Esophagus muscularis mucosa (tissue), 4 donors: ENCODE measurements at regions not wholly inside any gene's neighbourhood (a gene's known extent, or its start where the extent isn't known, plus 50 kb on each side); places are given as distances from the start of the nearest gene placed in this dataset.

Experiments
- DNase-seq: peaks from one replicate; pipeline ENCODE4 v3.0.0-alpha.2; 2017; ENCODE audit errors: extremely low spot score
- H3K27ac ChIP-seq, 4 donors: fragments of 200-600 bp; sonication (generic); replicated peaks in 1 of 4; 1 replicate in 3 of 4; 2 replicates in 1 of 4; pipeline ENCODE4 v1.5.1; 2016 to 2019; ENCODE audit warnings: mild to moderate bottlenecking in 1 of 4
- H3K27me3 ChIP-seq, 4 donors: fragments of 200-600 bp; sonication (generic); one replicate each; pipeline versions ENCODE4 v1.5.1 to v1.6.0; 2016 to 2019
- H3K36me3 ChIP-seq, 4 donors: fragments of 200-600 bp; sonication (generic); one replicate each; pipeline ENCODE4 v1.5.1; 2016 to 2019
- H3K4me1 ChIP-seq, 4 donors: fragments of 200-600 bp; sonication (generic); one replicate each; pipeline ENCODE4 v1.5.1; 2016 to 2019
- H3K4me3 ChIP-seq, 4 donors: fragments of 200-600 bp; sonication (generic); 1 replicate in 2 of 4; 2 replicates in 2 of 4; pipeline ENCODE4 v1.5.1; 2016 to 2019; ENCODE audit warnings: mild to moderate bottlenecking in 4 of 4, moderate library complexity in 1 of 4
- H3K9me3 ChIP-seq, 4 donors: fragments of 200-600 bp; sonication (generic); 1 replicate in 3 of 4; 2 replicates in 1 of 4; pipeline ENCODE4 v1.5.1; 2016 to 2019
- EP300 ChIP-seq: sonication (generic); formaldehyde crosslinking; IDR thresholded peaks from one replicate; pipeline ENCODE4 v1.6.1; 2017; ENCODE audit warnings: antibody characterized with exemption
- POLR2A ChIP-seq: fragments of 450-650 bp; IDR thresholded peaks from one replicate; pipeline ENCODE4 v1.6.1; 2017; ENCODE audit warnings: antibody characterized with exemption, moderate library complexity, mild to moderate bottlenecking, low read depth
- POLR2AphosphoS5 ChIP-seq, 2 donors: sonication (generic); formaldehyde crosslinking; IDR thresholded peaks; one replicate each; pipeline ENCODE4 v1.6.1; 2017; ENCODE audit warnings: antibody characterized with exemption in 2 of 2
- WGBS: methylation state at CpG from one replicate; pipeline ENCODE4 v1.1.5; 2018; 5-methylcytosine and 5-hydroxymethylcytosine counted together
- intact Hi-C: fragments of 100-400 bp; cut with DNase I; formaldehyde crosslinking; loops from one replicate; pipeline ENCODE4 v1.15.1; 2023
- TF ChIP-seq, protein P1 (sequence below), 3 experiments: fragments of 200-600 bp in 2 of 3; fragments of 450-650 bp in 1 of 3; sonication (generic) in 2 of 3; IDR thresholded peaks; one replicate each; pipeline ENCODE4 v1.5.1; 2017 to 2019; ENCODE audit warnings: antibody characterized with exemption in 3 of 3, mild to moderate bottlenecking in 2 of 3, moderate library complexity in 1 of 3

DNA sequence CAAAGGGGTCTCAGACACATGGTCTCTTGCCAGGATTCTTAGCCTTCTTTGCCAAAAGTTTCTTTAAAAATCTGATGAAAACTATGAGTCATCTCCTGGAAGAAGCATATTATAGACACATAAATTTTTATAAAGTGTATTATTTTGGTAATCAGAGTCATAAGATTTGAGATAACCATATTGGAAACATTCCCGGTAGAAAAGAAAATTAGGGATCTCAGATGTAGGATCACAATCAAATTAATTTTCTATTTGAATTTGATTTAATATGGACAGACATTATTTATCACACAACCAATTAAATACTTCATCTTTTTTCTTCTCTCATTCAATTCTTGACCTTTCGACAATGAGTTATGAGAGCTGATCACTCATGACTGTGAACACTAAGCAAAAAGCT, 347.7 kb upstream of the CDH8 start:
- no peaks in the 10 kb centered on the region for H3K27me3 ChIP-seq
- intact Hi-C loops = no loop called here
- TF ChIP-seq EP300 (no peak), POLR2A (no peak), POLR2AphosphoS5 (IDR thresholded peaks at IDR 0.05) (no peak)
- TF ChIP-seq, protein P1, sequence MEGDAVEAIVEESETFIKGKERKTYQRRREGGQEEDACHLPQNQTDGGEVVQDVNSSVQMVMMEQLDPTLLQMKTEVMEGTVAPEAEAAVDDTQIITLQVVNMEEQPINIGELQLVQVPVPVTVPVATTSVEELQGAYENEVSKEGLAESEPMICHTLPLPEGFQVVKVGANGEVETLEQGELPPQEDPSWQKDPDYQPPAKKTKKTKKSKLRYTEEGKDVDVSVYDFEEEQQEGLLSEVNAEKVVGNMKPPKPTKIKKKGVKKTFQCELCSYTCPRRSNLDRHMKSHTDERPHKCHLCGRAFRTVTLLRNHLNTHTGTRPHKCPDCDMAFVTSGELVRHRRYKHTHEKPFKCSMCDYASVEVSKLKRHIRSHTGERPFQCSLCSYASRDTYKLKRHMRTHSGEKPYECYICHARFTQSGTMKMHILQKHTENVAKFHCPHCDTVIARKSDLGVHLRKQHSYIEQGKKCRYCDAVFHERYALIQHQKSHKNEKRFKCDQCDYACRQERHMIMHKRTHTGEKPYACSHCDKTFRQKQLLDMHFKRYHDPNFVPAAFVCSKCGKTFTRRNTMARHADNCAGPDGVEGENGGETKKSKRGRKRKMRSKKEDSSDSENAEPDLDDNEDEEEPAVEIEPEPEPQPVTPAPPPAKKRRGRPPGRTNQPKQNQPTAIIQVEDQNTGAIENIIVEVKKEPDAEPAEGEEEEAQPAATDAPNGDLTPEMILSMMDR (IDR thresholded peaks at IDR 0.05) = no peak
- H3K4me1 ChIP-seq = no peaks in the 10 kb centered on the region
- no peaks in the 10 kb centered on the region for H3K9me3 ChIP-seq
- 78% methylated on average over 2 of the region's 2 CpGs for WGBS
- DNase-seq = no peak
- H3K27ac ChIP-seq = no peak overlapping the region
- H3K4me3 ChIP-seq = no peak overlapping the region
- no peaks in the 10 kb centered on the region for H3K36me3 ChIP-seq

DNA sequence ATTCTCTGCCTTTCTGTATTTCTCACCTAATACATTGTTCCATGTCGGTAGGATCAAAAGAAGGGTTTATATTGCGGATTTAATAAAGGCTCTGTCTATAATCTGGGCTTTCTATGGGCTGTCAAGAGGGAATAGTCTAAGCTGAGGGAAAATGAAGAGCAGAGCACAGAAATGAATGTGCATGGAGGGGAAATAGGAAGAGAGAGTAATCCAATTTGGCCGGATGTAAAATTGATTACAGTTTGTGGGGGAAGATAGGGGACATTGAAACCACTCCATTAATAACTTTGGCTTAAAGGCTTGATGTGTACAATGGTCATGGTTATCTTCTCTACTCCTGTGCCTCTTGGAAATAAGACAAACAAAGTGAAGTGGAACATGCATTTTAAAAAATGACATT, 334.2 kb upstream of the CDH8 start:
- 62% methylated on average over 3 of the region's 3 CpGs for WGBS

DNA sequence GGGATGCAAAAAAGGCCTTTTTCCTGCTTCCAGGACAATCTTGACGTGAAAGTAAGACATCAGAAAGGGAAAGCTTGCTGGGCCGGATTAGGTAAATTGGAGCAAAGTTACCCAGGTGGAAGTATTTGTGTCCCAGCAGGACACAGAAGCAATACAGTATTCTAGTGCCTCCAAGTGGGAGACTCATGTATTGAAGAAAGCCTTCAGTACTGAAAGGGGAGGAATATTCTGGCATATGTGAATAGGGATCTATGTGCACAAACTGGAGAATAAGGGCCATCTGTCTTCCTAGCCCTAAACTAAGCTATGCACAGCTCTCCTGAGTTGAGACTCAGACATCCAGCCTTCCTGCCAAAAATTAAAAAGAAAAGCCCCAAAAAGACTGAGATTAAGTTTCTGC, 327.3 kb upstream of the CDH8 start:
- no peaks in the 10 kb centered on the region for H3K27me3 ChIP-seq
- H3K36me3 ChIP-seq = no peaks in the 10 kb centered on the region
- DNase-seq = no peak
- intact Hi-C loops = no loop called here
- no peak overlapping the region for H3K27ac ChIP-seq
- WGBS = 87% methylated on average over 2 of the region's 2 CpGs
- H3K4me1 ChIP-seq = peaks cover 0 to 6% (median 0%) of the 10 kb centered on the region in 4 donors
- TF ChIP-seq POLR2AphosphoS5 (IDR thresholded peaks at IDR 0.05) (no peak), EP300 (no peak), POLR2A (no peak)
- TF ChIP-seq, protein P1 (IDR thresholded peaks at IDR 0.05) = no peak
- no peaks in the 10 kb centered on the region for H3K9me3 ChIP-seq
- H3K4me3 ChIP-seq = no peak overlapping the region

More for the DNA sequence above, 334.2 kb upstream of the CDH8 start:
- H3K36me3 ChIP-seq = no peaks in the 10 kb centered on the region
- no peaks in the 10 kb centered on the region for H3K9me3 ChIP-seq
- intact Hi-C loops = no loop called here
- H3K4me1 ChIP-seq = no peaks in the 10 kb centered on the region
- no peaks in the 10 kb centered on the region for H3K27me3 ChIP-seq
- no peak for DNase-seq
- TF ChIP-seq EP300 (no peak), POLR2AphosphoS5 (IDR thresholded peaks at IDR 0.05) (no peak), POLR2A (no peak)
- TF ChIP-seq, protein P1 (IDR thresholded peaks at IDR 0.05) = no peak
- no peak overlapping the region for H3K4me3 ChIP-seq
- H3K27ac ChIP-seq = no peak overlapping the region

DNA sequence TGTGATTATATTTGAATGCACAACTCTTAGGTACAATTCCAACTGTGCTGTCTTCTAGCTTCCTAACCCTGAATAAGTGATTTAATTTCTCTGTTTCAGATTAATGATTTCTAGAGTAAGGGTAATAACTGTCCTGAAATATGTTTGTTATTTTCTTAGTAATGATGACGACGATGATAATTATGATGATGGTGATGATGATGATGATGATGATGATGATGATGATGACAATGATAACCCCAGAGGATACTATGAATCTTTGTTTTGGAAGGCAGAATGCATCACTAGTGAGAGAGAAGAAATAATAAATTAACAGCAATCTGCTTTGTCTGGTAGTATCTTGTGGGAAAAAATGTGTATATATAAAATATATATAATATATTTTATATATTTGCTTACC, 317.1 kb upstream of the CDH8 start:
- H3K4me3 ChIP-seq = no peak overlapping the region
- intact Hi-C loops = no loop called here
- no peaks in the 10 kb centered on the region for H3K36me3 ChIP-seq

DNA sequence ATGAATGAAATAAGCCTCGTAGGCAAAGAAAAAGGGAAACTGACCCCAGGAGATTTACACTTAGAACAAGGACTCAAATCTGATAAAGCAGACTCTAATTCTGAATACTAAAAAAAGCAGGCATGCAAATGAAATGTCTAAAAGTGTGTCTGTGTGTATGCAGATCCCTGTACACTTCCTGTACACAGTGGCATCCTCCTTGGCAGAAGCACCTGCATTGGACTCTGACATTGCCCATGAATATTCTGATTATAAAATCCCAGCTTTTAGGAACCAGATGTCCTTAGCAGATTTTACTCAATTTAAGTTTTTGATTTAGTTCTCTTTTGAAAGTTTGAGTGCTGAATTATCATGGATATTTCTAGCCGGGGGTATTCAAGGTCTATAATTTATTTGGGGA, 306.0 kb upstream of the CDH8 start:
- TF ChIP-seq, protein P1 (IDR thresholded peaks at IDR 0.05) = no peak
- TF ChIP-seq EP300 (no peak), POLR2AphosphoS5 (IDR thresholded peaks at IDR 0.05) (no peak), POLR2A (no peak)
- intact Hi-C loops = no loop called here
- 81% methylated on average over 2 of the region's 2 CpGs for WGBS

More for the DNA sequence above, 317.1 kb upstream of the CDH8 start:
- no peaks in the 10 kb centered on the region for H3K27me3 ChIP-seq
- no peaks in the 10 kb centered on the region for H3K4me1 ChIP-seq
- TF ChIP-seq, protein P1 (IDR thresholded peaks at IDR 0.05) = no peak
- no peak for TF ChIP-seq EP300
- no peak for TF ChIP-seq POLR2A
- no peak for TF ChIP-seq POLR2AphosphoS5 (IDR thresholded peaks at IDR 0.05)
- 91% methylated on average over 2 of the region's 2 CpGs for WGBS
- no peak overlapping the region for H3K27ac ChIP-seq
- H3K9me3 ChIP-seq = no peaks in the 10 kb centered on the region
- DNase-seq = no peak

More for the DNA sequence above, 306.0 kb upstream of the CDH8 start:
- Histone ChIP-seq H3K4me3 (no peak overlapping the region), H3K36me3 (no peaks in the 10 kb centered on the region), H3K4me1 (no peaks in the 10 kb centered on the region), H3K9me3 (no peaks in the 10 kb centered on the region), H3K27me3 (no peaks in the 10 kb centered on the region), H3K27ac (no peak overlapping the region)
- no peak for DNase-seq
